Adrenal gland (tissue), 9 donors: ENCODE measurements at regions not wholly inside any gene's neighbourhood (a gene's known extent, or its start where the extent isn't known, plus 50 kb on each side); places are given as distances from the start of the nearest gene placed in this dataset.
"Not testable (repeated sequence)": the region's sequence is repeated elsewhere in the genome, so short reads cannot be mapped to it uniquely, and the experiment has no call there.

Experiments
- DNase-seq, 7 donors: peaks; one replicate each; pipeline ENCODE4 v3.0.0-alpha.2; 2019 to 2020
- H3K27ac ChIP-seq, 5 donors: fragments of 200-600 bp; sonication (generic) in 4 of 5; 1 replicate in 3 of 5; 2 replicates in 2 of 5; pipeline versions ENCODE4 v1.5.1 to v1.8.0; 2016 to 2020; ENCODE audit warnings: mild to moderate bottlenecking in 1 of 5
- H3K27me3 ChIP-seq: fragments of 200-600 bp; 2 replicates; pipeline ENCODE4 v1.8.0; 2021
- H3K36me3 ChIP-seq, 2 donors: fragments of 200-600 bp; replicated peaks in 1 of 2; 1 replicate in 1 of 2; 2 replicates in 1 of 2; pipeline versions ENCODE4 v1.5.1 to v1.8.0; 2018 to 2022
- H3K4me1 ChIP-seq, 2 donors: fragments of 200-600 bp; replicated peaks in 1 of 2; 1 replicate in 1 of 2; 2 replicates in 1 of 2; pipeline versions ENCODE4 v1.5.1 to v1.8.0; 2018 to 2021
- H3K4me3 ChIP-seq, 4 donors: fragments of 200-600 bp; sonication (generic) in 3 of 4; one replicate each; pipeline ENCODE4 v1.5.1; 2016 to 2018
- H3K9me3 ChIP-seq, 3 donors: fragments of 200-600 bp; sonication (generic) in 1 of 3; replicated peaks in 1 of 3; 1 replicate in 2 of 3; 2 replicates in 1 of 3; pipeline versions ENCODE4 v1.5.1 to v1.8.0; 2016 to 2021
- POLR2A ChIP-seq, 2 donors: fragments of 450-650 bp; IDR thresholded peaks; one replicate each; pipeline ENCODE4 v1.6.1; 2017; ENCODE audit warnings: antibody characterized with exemption in 2 of 2, mild to moderate bottlenecking in 2 of 2, moderate library complexity in 1 of 2
- WGBS, 4 donors: extraction: QIAGEN DNeasy Blood & Tissue Kit in 2 of 4; methylation state at CpG; one replicate each; pipeline versions ENCODE4 v1.1.5 to v1.1.7; 2013 to 2017; 5-methylcytosine and 5-hydroxymethylcytosine counted together
- intact Hi-C, 2 donors: fragments of 100-400 bp; cut with DNase I; formaldehyde crosslinking; loops; one replicate each; pipeline versions ENCODE4 v1.14.1 to v1.15.0; 2022 to 2023
- TF ChIP-seq, protein P1 (sequence below), 6 experiments: fragments of 450-650 bp in 4 of 6; fragments of 200-600 bp in 2 of 6; sonication (generic) in 1 of 6; IDR thresholded peaks; 1 replicate in 5 of 6; 2 replicates in 1 of 6; pipeline versions ENCODE4 v1.5.1 to v1.8.0; 2016 to 2021; ENCODE audit warnings: antibody characterized with exemption in 6 of 6, mild to moderate bottlenecking in 2 of 6, moderate library complexity in 1 of 6
- donor health status: healthy with polysubstance abuse.
- donor health status: Bipolar disorder and iron deficiency.
- donor health status: DM: yes; HTN: yes; CAD: no.
- donor health status: DM: no; HTN: no; CAD: no.
- donor health status: DM: no; HTN: no; CAD: no.

DNA sequence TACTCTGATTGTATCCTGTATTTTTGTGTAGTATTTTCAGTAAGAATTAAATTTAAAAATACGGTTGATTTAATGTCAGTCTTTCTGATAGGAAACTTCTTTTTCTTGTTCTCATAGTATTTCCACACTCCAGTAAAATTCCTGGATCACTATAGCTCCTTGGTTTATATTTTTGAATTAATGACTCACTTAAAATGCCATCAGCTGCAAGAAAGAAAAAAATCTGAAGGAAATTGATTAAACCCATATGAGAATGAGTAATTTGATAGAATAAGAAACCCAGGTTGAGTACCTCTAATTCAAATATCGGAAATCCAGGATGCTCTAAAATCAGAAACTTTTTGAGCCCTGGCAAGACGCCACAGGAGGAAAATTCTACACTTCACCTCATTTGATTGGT is 186.8 kb upstream of the RND3 start:
- no peak overlapping the region for H3K27ac ChIP-seq
- no peaks in the 10 kb centered on the region for H3K36me3 ChIP-seq
- H3K9me3 ChIP-seq = no peaks in the 10 kb centered on the region
- intact Hi-C loops = no loop called here
- H3K4me3 ChIP-seq = no peak overlapping the region
- H3K27me3 ChIP-seq = no peaks in the 10 kb centered on the region
- 74 to 97% (median 80%) methylated on average over 3 of the region's 3 CpGs for WGBS, 4 donors
- no peaks in the 10 kb centered on the region for H3K4me1 ChIP-seq
- TF ChIP-seq, protein P1, sequence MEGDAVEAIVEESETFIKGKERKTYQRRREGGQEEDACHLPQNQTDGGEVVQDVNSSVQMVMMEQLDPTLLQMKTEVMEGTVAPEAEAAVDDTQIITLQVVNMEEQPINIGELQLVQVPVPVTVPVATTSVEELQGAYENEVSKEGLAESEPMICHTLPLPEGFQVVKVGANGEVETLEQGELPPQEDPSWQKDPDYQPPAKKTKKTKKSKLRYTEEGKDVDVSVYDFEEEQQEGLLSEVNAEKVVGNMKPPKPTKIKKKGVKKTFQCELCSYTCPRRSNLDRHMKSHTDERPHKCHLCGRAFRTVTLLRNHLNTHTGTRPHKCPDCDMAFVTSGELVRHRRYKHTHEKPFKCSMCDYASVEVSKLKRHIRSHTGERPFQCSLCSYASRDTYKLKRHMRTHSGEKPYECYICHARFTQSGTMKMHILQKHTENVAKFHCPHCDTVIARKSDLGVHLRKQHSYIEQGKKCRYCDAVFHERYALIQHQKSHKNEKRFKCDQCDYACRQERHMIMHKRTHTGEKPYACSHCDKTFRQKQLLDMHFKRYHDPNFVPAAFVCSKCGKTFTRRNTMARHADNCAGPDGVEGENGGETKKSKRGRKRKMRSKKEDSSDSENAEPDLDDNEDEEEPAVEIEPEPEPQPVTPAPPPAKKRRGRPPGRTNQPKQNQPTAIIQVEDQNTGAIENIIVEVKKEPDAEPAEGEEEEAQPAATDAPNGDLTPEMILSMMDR (IDR thresholded peaks at IDR 0.05) = no peak
- no peak for TF ChIP-seq POLR2A (IDR thresholded peaks at IDR 0.05)
- no peak for DNase-seq

DNA sequence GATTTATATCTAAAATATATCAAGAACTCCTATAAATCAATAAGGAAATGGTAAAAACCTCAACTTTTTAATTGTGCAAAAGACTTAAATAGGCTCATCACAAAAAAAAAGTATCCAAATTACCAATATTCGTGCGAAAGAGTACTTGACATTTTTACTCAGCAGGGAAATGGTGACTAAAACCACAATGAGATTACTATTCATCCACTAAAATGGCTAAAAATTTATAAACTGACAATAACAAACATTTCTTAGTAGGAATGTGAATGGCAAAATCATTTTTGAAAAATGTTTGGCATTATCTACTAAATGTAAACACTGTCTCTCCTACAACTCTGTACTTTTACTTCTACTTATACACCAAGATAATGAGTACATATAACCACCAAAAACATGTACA is 184.8 kb upstream of the RND3 start:
- H3K9me3 ChIP-seq = no peaks in the 10 kb centered on the region
- no peak for TF ChIP-seq POLR2A (IDR thresholded peaks at IDR 0.05)
- TF ChIP-seq, protein P1 (IDR thresholded peaks at IDR 0.05) = no peak
- H3K27ac ChIP-seq = no peak overlapping the region
- H3K27me3 ChIP-seq = no peaks in the 10 kb centered on the region
- H3K4me1 ChIP-seq = no peaks in the 10 kb centered on the region
- 94 to 99% (median 97%) methylated on average over 2 of the region's 2 CpGs for WGBS, 4 donors
- H3K36me3 ChIP-seq = no peaks in the 10 kb centered on the region
- no peak for DNase-seq
- intact Hi-C loops = no loop called here
- H3K4me3 ChIP-seq = no peak overlapping the region

DNA sequence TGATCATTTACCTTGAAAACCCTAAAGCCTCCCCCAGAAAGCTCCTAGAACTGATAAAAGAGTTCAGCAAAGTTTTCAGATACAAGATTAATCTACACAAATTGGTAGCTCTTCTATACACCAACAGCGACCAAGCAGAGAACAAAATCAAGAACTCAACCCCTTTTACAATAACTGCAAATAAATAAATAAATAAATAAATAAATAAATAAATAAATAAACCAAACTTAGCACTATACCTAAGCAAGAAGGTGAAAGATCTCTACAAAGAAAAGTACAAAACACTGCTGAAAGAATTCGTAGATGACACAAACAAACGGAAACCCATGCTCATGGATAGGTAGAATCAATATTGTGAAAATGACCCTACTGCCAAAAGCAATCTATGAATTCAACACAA is 182.0 kb upstream of the RND3 start:
- Histone ChIP-seq H3K27me3 (no peaks in the 10 kb centered on the region), H3K9me3 (no peaks in the 10 kb centered on the region), H3K4me1 (no peaks in the 10 kb centered on the region), H3K27ac (no peak overlapping the region), H3K4me3 (no peak overlapping the region), H3K36me3 (no peaks in the 10 kb centered on the region)
- DNase-seq = no peak
- no peak for TF ChIP-seq POLR2A (IDR thresholded peaks at IDR 0.05)
- TF ChIP-seq, protein P1 (IDR thresholded peaks at IDR 0.05) = no peak
- intact Hi-C loops = no loop called here
- WGBS, 4 donors = 89 to 98% (median 95%) methylated on average over 3 of the region's 3 CpGs

DNA sequence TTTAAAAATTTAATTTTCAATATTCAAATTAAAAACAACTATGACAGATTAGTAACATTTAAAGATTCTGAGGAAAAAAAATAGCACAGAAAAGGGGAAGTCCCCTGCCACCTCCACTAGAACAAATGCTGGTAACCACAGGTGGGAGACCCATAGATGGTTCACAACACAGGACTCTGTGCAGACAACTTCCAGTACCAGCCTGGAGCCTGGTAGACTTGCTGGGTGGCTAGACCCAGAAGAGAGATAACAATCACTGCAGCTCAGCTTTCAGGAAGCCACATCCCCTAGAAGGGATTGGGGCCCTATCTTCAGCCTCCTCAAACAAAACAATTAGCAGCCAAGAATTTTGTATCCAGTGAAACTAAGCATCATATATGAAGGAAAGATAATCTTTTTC is 179.6 kb upstream of the RND3 start:
- H3K4me1 ChIP-seq, intact Hi-C loops, H3K36me3 ChIP-seq, H3K9me3 ChIP-seq, H3K27ac ChIP-seq, H3K4me3 ChIP-seq, H3K27me3 ChIP-seq, DNase-seq: not testable (repeated sequence)

DNA sequence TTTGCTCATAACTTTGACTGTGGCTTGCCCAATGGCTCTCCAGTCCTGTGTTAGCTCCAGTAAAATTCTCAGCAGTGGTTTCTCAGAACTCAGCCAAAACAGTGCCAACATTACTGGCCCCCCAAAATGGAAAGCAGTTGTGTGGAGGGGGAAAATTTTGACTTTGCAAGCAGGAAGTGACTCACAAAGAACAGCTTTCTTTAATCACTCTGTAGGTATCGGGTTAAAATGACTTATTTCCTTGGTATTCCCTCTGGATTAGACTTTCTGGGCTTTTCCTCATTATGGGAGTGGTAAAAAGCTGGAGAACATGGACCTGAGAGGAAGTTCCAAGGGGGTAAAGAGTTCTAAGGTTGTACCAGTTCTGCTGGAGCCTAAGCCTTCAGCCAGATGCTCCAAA is 175.7 kb upstream of the RND3 start:
- Histone ChIP-seq H3K27me3 (no peaks in the 10 kb centered on the region), H3K36me3 (no peaks in the 10 kb centered on the region), H3K4me1 (no peaks in the 10 kb centered on the region), H3K4me3 (no peak overlapping the region), H3K9me3 (no peaks in the 10 kb centered on the region), H3K27ac (no peak overlapping the region)
- TF ChIP-seq, protein P1 (IDR thresholded peaks at IDR 0.05) = no peak
- no peak for TF ChIP-seq POLR2A (IDR thresholded peaks at IDR 0.05)
- no peak for DNase-seq
- WGBS, 4 donors = 62 to 86% (median 73%) methylated on average over 1 of the region's 1 CpG
- intact Hi-C loops = no loop called here
